Dermis blood vessel endothelial cell (primary cell): ENCODE measurements at regions not wholly inside any gene's neighbourhood (a gene's known extent, or its start where the extent isn't known, plus 50 kb on each side); places are given as distances from the start of the nearest gene placed in this dataset.

Source experiments
- DNase-seq: peaks from one replicate; pipeline ENCODE4 v3.0.0; 2010

GRCh38 chr2:172370821-172371455 lies 56.4 kb upstream of the ITGA6 start:
- DNase-seq, result no peak

DNA sequence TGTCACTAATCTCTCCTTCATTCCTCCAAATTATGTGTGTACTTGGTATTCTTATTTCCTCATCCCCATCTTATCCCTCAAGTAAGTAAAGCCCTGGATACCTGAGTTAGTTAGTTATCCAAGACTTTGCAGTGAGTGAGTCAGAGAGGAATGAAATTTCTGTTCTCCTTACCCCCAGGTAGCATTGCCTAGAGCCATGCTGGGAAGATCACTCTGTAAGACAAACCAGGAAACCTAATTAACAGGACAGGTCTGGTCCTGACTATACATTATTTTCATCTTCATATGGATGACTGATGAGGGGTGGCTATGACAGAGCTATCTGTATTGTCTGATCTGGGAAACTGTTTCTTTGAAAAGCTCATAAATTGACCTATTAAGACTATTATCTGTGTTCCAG lies 55.0 kb upstream of the ITGA6 start:
- no peak for DNase-seq

DNA sequence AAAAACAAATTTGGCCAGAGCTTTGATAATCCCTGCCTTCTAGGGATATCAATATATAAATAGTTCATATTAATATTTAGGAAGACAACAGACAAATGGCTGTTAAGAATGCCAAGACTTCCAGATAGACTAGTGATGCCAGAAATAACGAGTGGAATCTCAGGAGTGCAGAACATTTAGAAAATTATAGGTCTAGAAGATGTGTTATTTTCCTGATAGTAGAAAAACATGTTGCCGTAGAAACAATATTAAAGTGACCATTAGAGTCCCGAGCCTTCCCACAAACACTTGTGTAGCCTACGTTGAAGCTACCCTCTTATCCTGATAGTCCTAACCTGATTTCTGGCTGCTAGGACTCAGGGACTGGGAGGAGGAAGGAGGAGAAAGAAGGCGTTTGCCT lies 54.3 kb upstream of the ITGA6 start:
- DNase-seq, result no peak

DNA sequence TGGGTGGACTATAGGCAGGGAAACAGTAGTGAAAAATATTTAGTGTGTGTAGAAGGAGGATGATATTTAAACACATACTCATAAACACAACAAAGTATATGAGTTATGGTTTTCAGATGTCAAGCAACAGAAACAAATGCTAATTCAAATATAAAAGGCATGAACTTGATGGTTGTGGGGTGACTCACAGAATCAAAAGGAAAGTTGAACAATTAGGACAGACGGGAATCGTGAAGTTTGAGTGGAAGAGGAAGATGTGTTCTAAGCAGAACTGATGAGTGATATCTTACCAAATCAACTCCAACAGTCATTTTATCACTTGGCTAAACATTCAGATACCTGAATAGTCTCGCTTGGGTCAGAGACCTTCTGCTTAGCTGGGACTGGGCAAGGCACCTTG lies 53.6 kb upstream of the ITGA6 start:
- peak; percentile 47 for DNase-seq

DNA sequence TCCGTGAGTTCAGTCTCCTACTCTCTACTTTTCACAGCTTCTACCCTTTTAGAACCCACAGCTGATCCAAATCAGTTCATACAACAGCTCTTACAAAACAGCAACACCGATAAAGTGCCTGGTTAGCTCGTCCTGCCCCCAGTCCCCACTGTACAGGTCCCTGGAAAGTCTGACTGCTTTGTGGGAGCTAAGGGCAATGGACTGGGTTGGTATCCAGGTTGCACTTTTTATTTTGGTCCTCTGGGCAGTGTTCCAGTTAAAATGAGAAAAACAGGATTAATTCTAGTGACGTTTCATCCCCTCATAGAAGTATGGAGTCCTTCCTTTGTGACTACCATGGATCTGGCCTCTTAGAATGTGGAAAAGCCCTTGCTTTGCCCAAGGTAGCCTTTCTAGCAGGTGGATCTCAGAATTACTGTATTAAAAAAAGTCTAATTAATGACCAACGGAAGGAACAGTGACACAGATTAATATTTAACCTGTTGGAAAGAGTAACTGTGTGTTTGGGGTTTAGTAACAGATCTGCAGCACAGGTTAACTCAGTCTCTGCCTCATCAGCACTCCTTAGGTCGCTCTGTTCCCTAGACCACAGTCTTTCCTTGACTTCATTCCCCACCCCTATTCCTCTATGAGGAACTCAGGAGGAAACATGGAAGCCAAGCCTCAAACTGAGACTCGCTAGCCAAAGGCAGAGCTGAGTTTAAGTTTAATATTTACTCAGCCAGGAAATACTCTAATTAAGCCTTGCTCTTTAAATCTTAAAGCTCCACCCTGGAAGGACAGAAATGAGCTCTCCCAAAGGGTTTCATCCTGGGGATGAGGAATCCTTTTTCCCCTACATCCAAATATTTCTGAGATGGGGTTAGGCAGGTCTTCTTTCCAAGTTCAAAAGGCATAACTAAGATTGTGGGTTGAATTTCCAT lies 52.8 kb upstream of the ITGA6 start:
- no peak for DNase-seq

DNA sequence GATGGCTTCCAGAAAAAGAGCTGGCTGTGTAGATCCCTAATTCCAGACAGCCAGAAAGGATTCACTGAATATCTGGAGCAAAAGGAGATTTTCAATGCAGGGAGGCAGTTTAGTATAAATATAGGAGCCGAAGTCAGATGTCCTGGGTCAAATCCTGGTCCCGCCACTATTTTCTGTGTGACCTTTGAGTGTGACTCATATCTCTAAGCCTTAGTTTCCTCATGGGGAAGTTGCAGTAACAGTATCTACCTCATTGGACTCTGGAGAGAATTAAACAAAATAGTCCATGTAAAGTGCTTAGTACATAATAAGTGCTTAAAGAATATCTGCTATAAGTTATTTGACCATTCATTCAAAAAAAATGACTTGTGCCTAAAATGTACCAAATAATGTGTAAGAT lies 52.1 kb upstream of the ITGA6 start:
- DNase-seq, result peak; percentile 35

DNA sequence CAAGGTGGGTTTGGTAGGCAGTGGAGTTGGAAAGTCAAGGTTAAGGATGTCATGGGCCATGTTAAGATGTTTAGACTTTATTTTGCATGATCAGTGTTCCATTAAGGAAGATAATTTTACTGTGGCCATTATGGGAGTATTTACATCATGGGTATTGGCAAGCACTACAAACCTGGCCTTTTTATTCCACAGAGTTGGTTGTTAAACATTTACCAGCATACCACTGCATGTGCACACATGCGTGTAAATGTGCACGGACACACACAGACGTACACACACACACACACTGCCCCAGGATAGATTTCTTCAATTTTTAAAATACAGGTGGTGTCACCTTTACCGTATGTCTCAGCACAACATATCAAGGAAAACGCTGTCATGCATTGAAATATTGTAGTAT lies 51.4 kb upstream of the ITGA6 start:
- no peak for DNase-seq

DNA sequence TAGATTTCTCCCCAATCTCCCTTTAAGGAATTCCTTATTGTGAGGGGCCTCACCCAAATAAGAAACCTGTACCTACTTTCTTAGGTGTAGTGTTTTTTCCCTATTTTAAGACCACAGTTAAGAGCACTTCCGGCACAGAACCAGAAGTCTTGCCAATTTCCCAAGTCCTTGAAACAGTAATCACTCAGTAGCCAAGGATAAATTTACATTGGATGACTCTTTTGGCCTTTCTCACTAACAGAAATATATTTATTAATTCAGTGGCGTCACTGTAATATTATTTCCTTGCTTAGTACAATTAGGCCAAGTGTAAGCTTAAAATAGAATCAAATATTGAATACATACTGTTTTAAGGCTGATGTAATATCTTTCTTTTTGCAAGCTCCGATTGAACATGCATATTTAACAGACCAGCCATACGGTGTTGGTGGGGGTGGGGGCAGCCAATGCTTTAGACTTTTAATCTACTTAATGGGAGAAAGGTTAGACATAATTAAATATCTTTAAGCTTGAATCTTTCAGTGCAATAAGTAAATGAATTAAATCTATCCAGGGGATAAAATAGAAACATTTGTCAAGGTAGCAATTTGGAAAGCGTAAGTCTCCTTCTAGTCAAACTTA lies 50.8 kb upstream of the ITGA6 start:
- DNase-seq, result peak; percentile 17

DNA sequence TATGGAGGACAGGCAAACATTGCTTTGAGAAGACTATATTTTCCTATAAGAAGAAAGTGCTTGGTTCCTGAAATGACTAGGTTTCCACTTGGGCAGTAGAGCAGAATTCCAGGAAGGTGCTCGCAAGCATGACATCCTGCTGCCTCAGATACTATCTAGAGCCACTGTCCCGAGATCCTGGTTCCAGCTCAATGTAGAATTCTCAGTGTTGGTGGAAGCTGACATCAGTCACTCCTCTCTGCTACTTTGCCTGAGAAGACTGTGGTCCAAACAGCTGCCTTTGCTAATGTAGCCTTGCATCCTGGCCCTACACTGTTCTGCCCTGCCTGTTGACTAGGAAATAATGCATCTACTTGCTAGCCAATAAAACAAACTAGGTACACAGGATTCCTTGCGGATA lies 50.0 kb upstream of the ITGA6 start:
- DNase-seq, result no peak
